H1 (cell line): ENCODE measurements at regions not wholly inside any gene's neighbourhood (a gene's known extent, or its start where the extent isn't known, plus 50 kb on each side); places are given as distances from the start of the nearest gene placed in this dataset.

ENCODE experiments used
- CTCF ChIA-PET: fragments of 300-600 bp; sonication (Branson Sonifier 250); formaldehyde crosslinking; loops from one replicate; lab custom pipeline; 2021; ENCODE audit not compliant: partially characterized antibody; lab: Charles Lee
- POLR2A ChIA-PET: fragments of 300-600 bp; sonication (Branson Sonifier 250); formaldehyde crosslinking; loops from one replicate; lab custom pipeline; 2021; ENCODE audit warnings: inconsistent platforms; ENCODE audit not compliant: partially characterized antibody; lab: Charles Lee
- DNase-seq, 2 experiments: peaks; one replicate each; pipeline versions ENCODE4 v3.0.0 to v3.0.0-alpha.2; 2010 to 2022; ENCODE audit warnings: low spot score in 2 of 2, low read depth in 1 of 2, mixed read lengths in 1 of 2
- FAIRE-seq: peaks from 2 replicates; lab custom pipeline; 2011; peaks lifted over from hg19 to GRCh38; lab: Jason Lieb, UNC
- H2AFZ ChIP-seq: 2 replicates; pipeline ENCODE4 v1.8.1; 2012; ENCODE audit warnings: low read length, inconsistent platforms
- H2AK5ac ChIP-seq: 2 replicates; pipeline ENCODE4 v1.6.1; 2013; ENCODE audit warnings: low read depth, low read length
- H2BK120ac ChIP-seq: replicated peaks from 2 replicates; pipeline ENCODE3; 2013; ENCODE audit warnings: low read depth, low read length, inconsistent platforms
- H2BK12ac ChIP-seq: 2 replicates; pipeline ENCODE4 v1.6.1; 2013; ENCODE audit warnings: low read depth, low read length
- H2BK15ac ChIP-seq: 2 replicates; pipeline ENCODE4 v1.6.1; 2013; ENCODE audit warnings: low read length
- H2BK20ac ChIP-seq: 2 replicates; pipeline ENCODE4 v1.6.1; 2013; ENCODE audit warnings: low read length
- H2BK5ac ChIP-seq: 2 replicates; pipeline ENCODE4 v1.6.1; 2013; ENCODE audit warnings: low read depth, low read length
- H3K14ac ChIP-seq: 2 replicates; pipeline ENCODE4 v1.6.1; 2013; ENCODE audit warnings: inconsistent platforms; ENCODE audit not compliant: insufficient read length
- H3K18ac ChIP-seq: 2 replicates; pipeline ENCODE4 v1.6.1; 2013; ENCODE audit warnings: low read length; ENCODE audit errors: extremely low read depth
- H3K23ac ChIP-seq: 2 replicates; pipeline ENCODE4 v1.6.1; 2013; ENCODE audit warnings: inconsistent platforms; ENCODE audit not compliant: insufficient read length
- H3K23me2 ChIP-seq: 2 replicates; pipeline ENCODE4 v1.6.1; 2013; ENCODE audit warnings: low read depth, low read length
- H3K27ac ChIP-seq: 2 replicates; pipeline ENCODE4 v1.6.1; 2011; ENCODE audit warnings: low read depth, low read length, inconsistent platforms
- H3K27me3 ChIP-seq, 4 experiments: replicated peaks in 1 of 4; 1 replicate in 1 of 4; 2 replicates in 3 of 4; pipeline versions ENCODE4 v1.6.1 to v1.8.1; 2011 to 2013; ENCODE audit warnings: low read length in 3 of 4, mild to moderate bottlenecking in 3 of 4, inconsistent platforms in 2 of 4, mixed read lengths in 2 of 4, moderate library complexity in 1 of 4; ENCODE audit not compliant: control insufficient read depth in 3 of 4, insufficient read depth in 3 of 4; ENCODE audit errors: extremely low read depth in 1 of 4
- H3K36me3 ChIP-seq, 4 experiments: 2 replicates each; pipeline versions ENCODE4 v1.6.1 to v1.8.1; 2011 to 2013; ENCODE audit warnings: mild to moderate bottlenecking in 4 of 4, low read length in 3 of 4, moderate library complexity in 2 of 4, control low read depth in 1 of 4, inconsistent platforms in 1 of 4; ENCODE audit not compliant: insufficient read depth in 4 of 4, control insufficient read depth in 2 of 4
- H3K4ac ChIP-seq: replicated peaks from 2 replicates; pipeline ENCODE3; 2013; ENCODE audit warnings: low read length, low read depth, mixed read lengths, inconsistent platforms; ENCODE audit not compliant: insufficient read length
- H3K4me1 ChIP-seq, 4 experiments: replicated peaks in 1 of 4; 1 replicate in 1 of 4; 2 replicates in 3 of 4; pipeline versions ENCODE4 v1.6.1 to v1.8.1; 2011 to 2013; ENCODE audit warnings: low read length in 3 of 4, inconsistent platforms in 2 of 4, mixed read lengths in 1 of 4; ENCODE audit not compliant: insufficient read depth in 4 of 4, control insufficient read depth in 3 of 4
- H3K4me2 ChIP-seq, 2 experiments: 2 replicates each; pipeline versions ENCODE4 v1.6.1 to v1.8.1; 2011 to 2013; ENCODE audit warnings: low read depth in 2 of 2, low read length in 2 of 2, control low read depth in 1 of 2, inconsistent platforms in 1 of 2, mild to moderate bottlenecking in 1 of 2; ENCODE audit not compliant: insufficient read depth in 1 of 2
- H3K4me3 ChIP-seq, 4 experiments: fragments of 200-600, 300-600 bp in 1 of 4; sonication (generic), shearing (Covaris generic), sonication (Bioruptor Twin) in 1 of 4; 2 replicates each; pipeline versions ENCODE4 v1.5.1 to v1.8.1; 2011 to 2016; ENCODE audit warnings: low read length in 4 of 4, low read depth in 3 of 4, control low read depth in 2 of 4, inconsistent platforms in 2 of 4, mild to moderate bottlenecking in 2 of 4, mixed read lengths in 1 of 4, moderate library complexity in 1 of 4; ENCODE audit not compliant: insufficient read depth in 2 of 4; ENCODE audit errors: extremely low read depth in 1 of 4
- H3K56ac ChIP-seq: replicated peaks from 2 replicates; pipeline ENCODE3; 2013; ENCODE audit warnings: low read depth, mild to moderate bottlenecking, mixed read lengths, low read length, inconsistent platforms; ENCODE audit not compliant: insufficient read length
- H3K79me1 ChIP-seq: 2 replicates; pipeline ENCODE4 v1.6.1; 2013; ENCODE audit warnings: low read depth, low read length, control low read depth
- H3K79me2 ChIP-seq, 2 experiments: 2 replicates each; pipeline versions ENCODE4 v1.6.1 to v1.8.1; 2012 to 2013; ENCODE audit warnings: low read length in 2 of 2, mild to moderate bottlenecking in 2 of 2, inconsistent platforms in 1 of 2; ENCODE audit not compliant: insufficient read depth in 2 of 2, control insufficient read depth in 1 of 2
- H3K9ac ChIP-seq, 4 experiments: replicated peaks in 1 of 4; 1 replicate in 1 of 4; 2 replicates in 3 of 4; pipeline versions ENCODE4 v1.6.1 to v1.8.1; 2011 to 2013; ENCODE audit warnings: low read depth in 3 of 4, low read length in 3 of 4, control low read depth in 2 of 4, mild to moderate bottlenecking in 2 of 4, moderate library complexity in 2 of 4, inconsistent platforms in 1 of 4; ENCODE audit errors: extremely low read depth in 1 of 4
- H3K9me3 ChIP-seq, 2 experiments: 2 replicates each; pipeline versions ENCODE4 v1.6.1 to v1.8.1; 2012 to 2013; ENCODE audit warnings: mild to moderate bottlenecking in 2 of 2, moderate library complexity in 2 of 2, control low read depth in 1 of 2, inconsistent platforms in 1 of 2, low read depth in 1 of 2, low read length in 1 of 2, mixed read lengths in 1 of 2; ENCODE audit not compliant: insufficient read depth in 2 of 2
- H4K20me1 ChIP-seq, 2 experiments: replicated peaks in 1 of 2; 2 replicates each; pipeline versions ENCODE3 to v1.8.1; 2011 to 2013; ENCODE audit warnings: inconsistent platforms in 2 of 2, low read length in 2 of 2, mild to moderate bottlenecking in 1 of 2; ENCODE audit not compliant: insufficient read depth in 2 of 2, control insufficient read depth in 1 of 2
- H4K5ac ChIP-seq: 2 replicates; pipeline ENCODE4 v1.6.1; 2013; ENCODE audit warnings: low read length, low read depth, mixed read lengths, inconsistent platforms; ENCODE audit not compliant: insufficient read length
- H4K8ac ChIP-seq: 2 replicates; pipeline ENCODE4 v1.8.0; 2013; ENCODE audit warnings: mild to moderate bottlenecking, moderate library complexity, low read length, inconsistent platforms; ENCODE audit not compliant: insufficient read depth; ENCODE audit errors: extremely low read depth
- H4K91ac ChIP-seq: replicated peaks from 2 replicates; pipeline ENCODE3; 2013; ENCODE audit warnings: low read length, mixed read lengths, inconsistent platforms; ENCODE audit not compliant: insufficient read length
- CBX8 ChIP-seq: fragments of 300-800, 300-1000 bp; sonication (generic); IDR thresholded peaks from 2 replicates; pipeline ENCODE4 v1.7.1; 2016; ENCODE audit warnings: low read depth, low read length, borderline replicate concordance
- CEBPB ChIP-seq: IDR thresholded peaks from 2 replicates; pipeline ENCODE4 v1.6.1; 2012; ENCODE audit warnings: low read depth, low read length
- GTF2F1 ChIP-seq: IDR thresholded peaks from 2 replicates; pipeline ENCODE4 v1.6.1; 2012; ENCODE audit warnings: low read depth, low read length, improper control_type of control experiment, borderline replicate concordance
- TF ChIP-seq, protein P1 (sequence below): IDR thresholded peaks from 2 replicates; pipeline ENCODE4 v1.6.1; 2011; ENCODE audit warnings: low read length, improper control_type of control experiment

DNA sequence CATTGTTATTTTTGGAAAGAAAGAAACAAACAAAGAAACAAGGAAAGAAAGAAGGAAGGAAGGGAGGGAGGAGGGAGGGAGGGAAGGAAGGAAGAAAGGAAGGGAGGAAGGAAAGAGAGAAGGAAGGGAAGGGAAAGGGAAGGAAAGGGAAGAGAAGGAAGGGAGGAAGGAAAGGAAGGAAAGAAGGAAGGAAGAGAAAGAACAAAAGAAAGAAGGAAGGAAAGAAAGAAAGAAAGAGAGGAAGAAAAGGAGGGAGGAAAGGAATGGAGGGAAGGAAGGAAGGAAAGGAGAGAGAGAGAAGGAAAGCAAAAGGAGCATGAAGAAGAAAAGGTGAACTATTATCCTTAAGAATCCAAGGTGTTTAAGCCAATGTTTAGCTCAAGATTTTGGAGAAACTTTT, 262.7 kb upstream of the STT3B start:
- Histone ChIP-seq H3K4me2 (no peak overlapping the region), H3K9ac (no peak overlapping the region), H4K91ac (no peak overlapping the region), H3K4me1 (no peaks in the 10 kb centered on the region), H3K23ac (no peak overlapping the region), H3K27ac (no peak overlapping the region), H3K79me2 (no peaks in the 10 kb centered on the region), H3K23me2 (no peaks in the 10 kb centered on the region), H3K4me3 (no peak overlapping the region), H2AK5ac (no peak overlapping the region), H3K9me3 (no peaks in the 10 kb centered on the region), H2BK20ac (no peak overlapping the region), H3K14ac (no peak overlapping the region), H3K79me1 (no peaks in the 10 kb centered on the region)
- CTCF ChIA-PET: no interaction called here
- no peak for FAIRE-seq
- no peak for TF ChIP-seq CBX8
- TF ChIP-seq, protein P1, sequence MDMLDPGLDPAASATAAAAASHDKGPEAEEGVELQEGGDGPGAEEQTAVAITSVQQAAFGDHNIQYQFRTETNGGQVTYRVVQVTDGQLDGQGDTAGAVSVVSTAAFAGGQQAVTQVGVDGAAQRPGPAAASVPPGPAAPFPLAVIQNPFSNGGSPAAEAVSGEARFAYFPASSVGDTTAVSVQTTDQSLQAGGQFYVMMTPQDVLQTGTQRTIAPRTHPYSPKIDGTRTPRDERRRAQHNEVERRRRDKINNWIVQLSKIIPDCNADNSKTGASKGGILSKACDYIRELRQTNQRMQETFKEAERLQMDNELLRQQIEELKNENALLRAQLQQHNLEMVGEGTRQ: no peak
- TF ChIP-seq CEBPB: no peak
- no peak for TF ChIP-seq GTF2F1
- TF ChIP-seq, all 59 proteins: peak for 0
- H2BK120ac ChIP-seq: no peak overlapping the region
- H2BK12ac ChIP-seq: no peak overlapping the region
- no peak overlapping the region for H4K5ac ChIP-seq
- H3K4ac ChIP-seq: no peak overlapping the region
- H3K27me3 ChIP-seq: no peaks in the 10 kb centered on the region
- H3K36me3 ChIP-seq: no peaks in the 10 kb centered on the region
- no peak overlapping the region for H3K56ac ChIP-seq
- H4K8ac ChIP-seq: no peak overlapping the region
- POLR2A ChIA-PET: no interaction called here
- no peak overlapping the region for H2AFZ ChIP-seq
- H4K20me1 ChIP-seq: no peaks in the 10 kb centered on the region
- no peak overlapping the region for H2BK15ac ChIP-seq
- H2BK5ac ChIP-seq: no peak overlapping the region
- DNase-seq: no peak
- H3K18ac ChIP-seq: no peak overlapping the region
